Lower lobe of right lung (tissue), 2 donors: ENCODE measurements at regions not wholly inside any gene's neighbourhood (a gene's known extent, or its start where the extent isn't known, plus 50 kb on each side); places are given as distances from the start of the nearest gene placed in this dataset.
"Not testable (repeated sequence)": the region's sequence is repeated elsewhere in the genome, so short reads cannot be mapped to it uniquely, and the experiment has no call there.

ENCODE experiments used
- ATAC-seq, 2 donors: fragments of 200-7000 bp; cut with Tn5 transposase; one replicate each; pipeline ENCODE4 v1.9.1; 2020 to 2022; ENCODE audit warnings: mild to moderate bottlenecking in 2 of 2, moderate library complexity in 2 of 2
- DNase-seq: peaks from one replicate; pipeline ENCODE4 v3.0.0-alpha.2; 2020
- H3K27ac ChIP-seq: fragments of 200-600 bp; one replicate; pipeline ENCODE4 v1.8.0; 2022
- H3K27me3 ChIP-seq: fragments of 200-600 bp; one replicate; pipeline ENCODE4 v1.8.0; 2022; ENCODE audit warnings: low read depth
- H3K36me3 ChIP-seq: fragments of 200-600 bp; one replicate; pipeline ENCODE4 v1.8.0; 2022; ENCODE audit warnings: mild to moderate bottlenecking
- H3K4me1 ChIP-seq: fragments of 200-600 bp; one replicate; pipeline ENCODE4 v1.8.0; 2022
- H3K4me3 ChIP-seq: fragments of 200-600 bp; one replicate; pipeline ENCODE4 v1.8.0; 2022; ENCODE audit warnings: mild to moderate bottlenecking
- H3K9me3 ChIP-seq: fragments of 200-600 bp; one replicate; pipeline ENCODE4 v1.8.0; 2022
- intact Hi-C: fragments of 100-400 bp; cut with DNase I; formaldehyde crosslinking; loops from one replicate; pipeline ENCODE4 v1.11.0; 2022
- TF ChIP-seq, protein P1 (sequence below): fragments of 200-600 bp; IDR thresholded peaks from one replicate; pipeline ENCODE4 v1.8.0; 2022; ENCODE audit warnings: antibody characterized with exemption, mild to moderate bottlenecking
- donor health status: DM: no; HTN: yes; CAD: no; lungs with severe emphysema.

GRCh38 chr4:188372829-188373228 lies 233.6 kb downstream of the TRIML1 start:
- intact Hi-C loops: no loop called here
- Histone ChIP-seq H3K4me1 (no peaks in the 10 kb centered on the region), H3K4me3 (no peak overlapping the region), H3K27me3 (no peaks in the 10 kb centered on the region), H3K9me3 (no peaks in the 10 kb centered on the region), H3K27ac (no peak overlapping the region), H3K36me3 (no peaks in the 10 kb centered on the region)
- peak in 1 of 2 donors; percentile 53 for ATAC-seq
- TF ChIP-seq, protein P1, sequence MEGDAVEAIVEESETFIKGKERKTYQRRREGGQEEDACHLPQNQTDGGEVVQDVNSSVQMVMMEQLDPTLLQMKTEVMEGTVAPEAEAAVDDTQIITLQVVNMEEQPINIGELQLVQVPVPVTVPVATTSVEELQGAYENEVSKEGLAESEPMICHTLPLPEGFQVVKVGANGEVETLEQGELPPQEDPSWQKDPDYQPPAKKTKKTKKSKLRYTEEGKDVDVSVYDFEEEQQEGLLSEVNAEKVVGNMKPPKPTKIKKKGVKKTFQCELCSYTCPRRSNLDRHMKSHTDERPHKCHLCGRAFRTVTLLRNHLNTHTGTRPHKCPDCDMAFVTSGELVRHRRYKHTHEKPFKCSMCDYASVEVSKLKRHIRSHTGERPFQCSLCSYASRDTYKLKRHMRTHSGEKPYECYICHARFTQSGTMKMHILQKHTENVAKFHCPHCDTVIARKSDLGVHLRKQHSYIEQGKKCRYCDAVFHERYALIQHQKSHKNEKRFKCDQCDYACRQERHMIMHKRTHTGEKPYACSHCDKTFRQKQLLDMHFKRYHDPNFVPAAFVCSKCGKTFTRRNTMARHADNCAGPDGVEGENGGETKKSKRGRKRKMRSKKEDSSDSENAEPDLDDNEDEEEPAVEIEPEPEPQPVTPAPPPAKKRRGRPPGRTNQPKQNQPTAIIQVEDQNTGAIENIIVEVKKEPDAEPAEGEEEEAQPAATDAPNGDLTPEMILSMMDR: peak; percentile 21
- DNase-seq: no peak

- Histone ChIP-seq H3K4me1 (no peaks in the 10 kb centered on the region), H3K9me3 (no peaks in the 10 kb centered on the region), H3K36me3 (no peaks in the 10 kb centered on the region), H3K4me3 (no peak overlapping the region), H3K27me3 (no peaks in the 10 kb centered on the region), H3K27ac (no peak overlapping the region)
- intact Hi-C loops: no loop called here
- TF ChIP-seq, protein P1: no peak
- peak; percentile 83 to 88 for ATAC-seq
- DNase-seq: no peak
Observed at GRCh38 chr4:188374871-188375270, 235.6 kb downstream of the TRIML1 start.

DNA sequence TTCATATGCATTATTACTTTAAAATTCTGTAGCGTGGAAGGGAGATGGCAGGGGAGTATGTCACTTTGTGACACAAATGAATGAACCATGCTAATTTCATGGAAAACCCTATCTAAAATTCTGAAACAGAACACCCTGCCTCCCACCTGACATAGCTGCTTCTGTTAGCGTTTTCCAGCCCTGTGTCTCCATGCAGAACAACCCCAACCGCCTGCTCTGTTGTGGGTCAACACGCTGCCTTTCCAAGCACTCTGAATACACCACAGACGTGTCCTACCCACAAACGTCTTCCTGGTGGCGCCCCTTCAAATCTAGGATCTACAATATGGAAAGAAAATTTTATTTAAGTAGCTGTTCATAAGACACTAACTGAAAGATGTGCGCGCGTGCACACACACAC lies 238.6 kb downstream of the TRIML1 start:
- ATAC-seq: no peak
- Histone ChIP-seq H3K4me1 (no peaks in the 10 kb centered on the region), H3K9me3 (no peaks in the 10 kb centered on the region), H3K36me3 (no peaks in the 10 kb centered on the region), H3K27ac (no peak overlapping the region), H3K27me3 (no peaks in the 10 kb centered on the region), H3K4me3 (no peak overlapping the region)
- no peak for DNase-seq
- intact Hi-C loops: no loop called here
- TF ChIP-seq, protein P1: no peak

- TF ChIP-seq, protein P1: no peak
- no peak overlapping the region for H3K27ac ChIP-seq
- no peak overlapping the region for H3K4me3 ChIP-seq
- no peaks in the 10 kb centered on the region for H3K9me3 ChIP-seq
- H3K27me3 ChIP-seq: no peaks in the 10 kb centered on the region
- DNase-seq (no peak), ATAC-seq (no peak)
- intact Hi-C loops: no loop called here
- H3K36me3 ChIP-seq: no peaks in the 10 kb centered on the region
- H3K4me1 ChIP-seq: no peaks in the 10 kb centered on the region
Observed at GRCh38 chr4:188383180-188383579, 243.9 kb downstream of the TRIML1 start.

DNA sequence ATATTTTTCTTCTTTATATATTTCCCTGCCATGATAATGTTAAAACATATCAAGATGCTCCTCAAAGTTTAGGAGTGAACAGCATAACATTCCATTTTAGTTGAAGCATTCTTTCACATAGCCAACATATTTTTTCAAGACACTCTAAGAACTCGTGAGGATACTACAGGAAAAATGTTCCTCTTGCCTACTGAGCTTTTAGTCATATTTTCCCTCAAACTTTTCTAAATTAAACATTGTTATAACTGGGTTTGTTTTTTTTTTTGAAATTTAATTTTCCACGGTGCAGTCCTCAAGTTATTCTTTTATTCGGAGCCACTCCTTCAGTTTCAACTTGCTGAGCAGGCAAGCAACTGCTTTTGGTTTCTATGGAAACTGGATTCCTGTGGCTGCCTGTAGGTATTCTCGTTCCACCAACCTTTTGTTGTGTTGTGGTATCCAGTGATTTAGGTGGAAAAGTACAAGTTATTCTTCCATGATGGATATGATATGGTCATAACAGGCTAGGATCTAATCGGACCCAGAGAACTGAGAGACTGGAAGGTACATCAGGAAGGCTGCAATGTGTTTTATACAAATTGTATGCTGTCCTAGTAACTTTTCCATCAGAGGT lies 248.0 kb downstream of the TRIML1 start:
- intact Hi-C loops: no loop called here
- H3K4me1 ChIP-seq: no peaks in the 10 kb centered on the region
- no peaks in the 10 kb centered on the region for H3K9me3 ChIP-seq
- H3K36me3 ChIP-seq: no peaks in the 10 kb centered on the region
- DNase-seq: no peak
- no peak overlapping the region for H3K27ac ChIP-seq
- ATAC-seq: peak; percentile 56
- TF ChIP-seq, protein P1: no peak
- no peaks in the 10 kb centered on the region for H3K27me3 ChIP-seq
- no peak overlapping the region for H3K4me3 ChIP-seq

DNA sequence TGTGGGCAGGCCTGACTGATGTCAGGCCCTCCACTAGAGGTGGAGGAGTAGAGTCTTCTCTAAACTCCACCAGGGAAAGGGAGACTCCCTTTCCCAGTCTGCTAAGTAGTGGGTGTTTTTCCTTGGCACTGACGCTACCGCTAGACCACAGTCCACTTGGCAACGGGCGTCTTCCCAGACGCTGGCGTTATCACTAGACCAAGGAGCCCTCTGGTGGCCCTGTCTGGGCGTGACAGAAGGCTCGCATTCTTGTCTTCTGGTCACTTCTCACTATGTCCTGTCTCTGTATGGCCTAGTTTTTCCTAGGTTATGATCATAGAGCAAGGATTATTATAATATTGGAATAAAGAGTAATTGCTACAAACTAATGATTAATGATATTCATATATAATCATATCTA lies 252.1 kb downstream of the TRIML1 start:
- H3K36me3 ChIP-seq, H3K4me3 ChIP-seq, H3K9me3 ChIP-seq, DNase-seq, H3K4me1 ChIP-seq, ATAC-seq, intact Hi-C loops, H3K27me3 ChIP-seq, H3K27ac ChIP-seq: not testable (repeated sequence)
